ENCODE measurements at regions not wholly inside any gene's neighbourhood (a gene's known extent, or its start where the extent isn't known, plus 50 kb on each side); places are given as distances from the start of the nearest gene placed in this dataset.

GRCh38 chr18:37783771-37784170 is 218.2 kb upstream of the CELF4 start:
- TF ChIP-seq CTCF (IDR thresholded peaks at IDR 0.05 in 2 of 3, conservative IDR thresholded peaks at IDR 0.05 in 1 of 3; ENCODE audit: control insufficient read depth in 2 of 3, extremely low read depth in 1 of 3, insufficient read depth in 1 of 3, low read depth in 3 of 3, low read length in 3 of 3): no peak
- no peak for TF ChIP-seq POLR2AphosphoS5 (IDR thresholded peaks at IDR 0.05; ENCODE audit: low read length)
- TF ChIP-seq SIX5 (IDR thresholded peaks at IDR 0.05; ENCODE audit: low read depth, low read length, severe bottlenecking): no peak
- TF ChIP-seq ATF2 (IDR thresholded peaks at IDR 0.05; ENCODE audit: low read length): no peak
- TF ChIP-seq NR2C2 (IDR thresholded peaks at IDR 0.05; ENCODE audit: borderline replicate concordance, control insufficient read depth, insufficient read length, low read depth): no peak
- no peak for TF ChIP-seq PRDM15 (CRISPR knock-in tag; IDR thresholded peaks at IDR 0.05)
- TF ChIP-seq SUZ12 (IDR thresholded peaks at IDR 0.05; ENCODE audit: unreplicated experiment): no peak
- no peak for TF ChIP-seq GABPA (IDR thresholded peaks at IDR 0.05; ENCODE audit: low read depth)
- no peak for TF ChIP-seq EZH2 (IDR thresholded peaks at IDR 0.05; ENCODE audit: borderline replicate concordance, control insufficient read depth, low read depth, low read length)
- TF ChIP-seq NBN (IDR thresholded peaks at IDR 0.05): no peak
- TF ChIP-seq NRF1 (conservative IDR thresholded peaks at IDR 0.05; ENCODE audit: low read depth, low read length): no peak
- TF ChIP-seq ATF7 (IDR thresholded peaks at IDR 0.05; ENCODE audit: low read depth): no peak
- no peak for TF ChIP-seq KAT2A (conservative IDR thresholded peaks at IDR 0.05; ENCODE audit: control insufficient read depth, low read depth, low read length)
- no peak for TF ChIP-seq CBX3 (IDR thresholded peaks at IDR 0.05; ENCODE audit: borderline replicate concordance, low read depth)

Data from GM12878 (cell line).